HEK293T (cell line): ENCODE measurements at regions not wholly inside any gene's neighbourhood (a gene's known extent, or its start where the extent isn't known, plus 50 kb on each side); places are given as distances from the start of the nearest gene placed in this dataset.

Experiments
- ARNT ChIP-seq: fragments of 450-650 bp; IDR thresholded peaks from 2 replicates; pipeline ENCODE4 v1.6.1; 2017; ENCODE audit warnings: mild to moderate bottlenecking
- BHLHE40 ChIP-seq: fragments of 450-650 bp; IDR thresholded peaks from 2 replicates; pipeline ENCODE4 v1.6.1; 2016; ENCODE audit warnings: mild to moderate bottlenecking, moderate library complexity, borderline replicate concordance
- FOXA1 ChIP-seq: fragments of 450-650 bp; IDR thresholded peaks from 2 replicates; pipeline ENCODE4 v1.6.1; 2016; ENCODE audit warnings: mild to moderate bottlenecking
- FOXM1 ChIP-seq: fragments of 450-650 bp; IDR thresholded peaks from 2 replicates; pipeline ENCODE4 v1.6.1; 2017; ENCODE audit warnings: mild to moderate bottlenecking, borderline replicate concordance
- HDGF ChIP-seq: fragments of 450-650 bp; IDR thresholded peaks from 2 replicates; pipeline ENCODE4 v1.6.1; 2017; ENCODE audit warnings: antibody characterized with exemption, borderline replicate concordance
- NFRKB ChIP-seq: fragments of 450-650 bp; IDR thresholded peaks from 2 replicates; pipeline ENCODE4 v1.6.1; 2016; ENCODE audit warnings: mild to moderate bottlenecking, moderate library complexity
- PKNOX1 ChIP-seq: fragments of 450-650 bp; IDR thresholded peaks from 2 replicates; pipeline ENCODE4 v1.6.1; 2016
- SP1 ChIP-seq: fragments of 450-650 bp; IDR thresholded peaks from 2 replicates; pipeline ENCODE4 v1.6.1; 2017
- SUZ12 ChIP-seq: fragments of 450-650 bp; IDR thresholded peaks from 2 replicates; pipeline ENCODE4 v1.6.1; 2016; ENCODE audit warnings: mild to moderate bottlenecking
- ZNF384 ChIP-seq: fragments of 450-650 bp; IDR thresholded peaks from 2 replicates; pipeline ENCODE4 v1.6.1; 2016

GRCh38 chr2:216560838-216561270, 62.2 kb downstream of the RPL37A start:
- TF ChIP-seq HDGF (no peak), PKNOX1 (no peak), SUZ12 (no peak), ARNT (no peak), FOXM1 (no peak), NFRKB (no peak), SP1 (no peak), BHLHE40 (no peak), FOXA1 (no peak), ZNF384 (no peak)
